GM19025 (cell line): ENCODE measurements at regions not wholly inside any gene's neighbourhood (a gene's known extent, or its start where the extent isn't known, plus 50 kb on each side); places are given as distances from the start of the nearest gene placed in this dataset.
"Not testable (repeated sequence)": the region's sequence is repeated elsewhere in the genome, so short reads cannot be mapped to it uniquely, and the experiment has no call there.

ENCODE experiments used
- ATAC-seq: cut with Tn5 transposase; IDR thresholded peaks from one replicate; pipeline ENCODE4 v1.9.1; 2021; ENCODE audit warnings: mild to moderate bottlenecking, low read depth, moderate library complexity; ENCODE audit not compliant: unreplicated experiment

GRCh38 chr10:33012306-33012705 lies 54.3 kb upstream of the ITGB1 start:
- no peak for ATAC-seq

- no peak for ATAC-seq
Measured at GRCh38 chr10:33010132-33011037, 52.4 kb upstream of the ITGB1 start.

- ATAC-seq = no peak
Measured at GRCh38 chr10:33009244-33010131, 51.5 kb upstream of the ITGB1 start.

GRCh38 chr10:33008499-33009243 lies 50.6 kb upstream of the ITGB1 start:
- ATAC-seq = no peak

- not testable (repeated sequence) for ATAC-seq
Measured at GRCh38 chr10:33007731-33008381, 49.8 kb upstream of the ITGB1 start.
